ENCODE measurements at regions not wholly inside any gene's neighbourhood (a gene's known extent, or its start where the extent isn't known, plus 50 kb on each side); places are given as distances from the start of the nearest gene placed in this dataset.

DNA sequence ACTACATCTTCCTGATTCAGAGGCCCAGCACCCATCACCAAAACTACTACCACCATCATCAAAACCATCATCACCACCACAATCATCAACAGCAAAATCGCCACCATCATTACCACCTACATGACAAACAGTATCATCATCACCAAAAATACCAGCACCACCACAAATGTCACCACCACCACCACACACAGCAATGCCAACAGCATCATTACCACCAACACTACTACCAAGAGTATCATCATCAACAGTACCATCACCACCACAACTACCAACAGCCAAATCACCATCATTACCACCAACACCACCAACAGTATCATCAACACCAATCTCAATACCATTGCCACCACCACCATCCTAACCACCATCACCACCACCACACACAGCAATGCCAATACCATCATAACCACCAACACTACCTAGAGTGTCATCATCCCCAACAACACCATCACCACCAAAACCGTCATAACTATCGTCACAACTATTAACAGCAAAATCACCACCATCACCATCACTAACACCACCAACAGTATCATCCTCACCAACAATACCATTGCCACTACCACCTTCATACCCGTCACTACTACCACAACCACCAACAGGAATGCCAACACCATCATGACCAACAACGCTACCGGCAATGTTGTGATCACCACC lies 64.6 kb upstream of the TEX51 start:
- Mint-ChIP-seq H3K4me1 (no peaks in the 10 kb centered on the region), H3K36me3 (no peaks in the 10 kb centered on the region)
- ATAC-seq (ENCODE audit: low read depth), result no peak

DNA sequence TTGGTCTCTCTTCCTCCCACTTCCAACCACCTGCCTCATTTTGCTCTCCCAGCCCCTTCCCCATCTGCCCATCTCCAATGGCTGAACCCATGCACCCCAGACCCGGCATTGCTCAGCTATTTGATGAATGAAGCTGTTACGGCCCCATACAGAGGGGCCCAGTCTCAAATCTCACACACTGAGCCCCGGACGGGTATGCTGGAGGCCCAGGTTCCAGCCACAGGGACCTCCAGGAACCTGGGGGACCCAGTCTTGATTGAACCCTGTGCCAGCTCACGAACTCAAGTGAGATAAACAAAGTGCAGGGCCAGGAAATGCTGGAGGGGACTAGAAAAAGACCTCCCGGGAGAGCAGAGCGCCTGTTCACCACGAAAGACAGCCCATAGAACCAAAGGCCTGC lies 63.4 kb upstream of the TEX51 start:
- Mint-ChIP-seq H3K4me3 (no peak overlapping the region), H3K27me3 (peaks cover 6% of the 10 kb centered on the region), H3K9me3 (no peaks in the 10 kb centered on the region), H3K27ac (no peak overlapping the region), H3K4me1 (no peaks in the 10 kb centered on the region), H3K36me3 (no peaks in the 10 kb centered on the region)
- no peak for DNase-seq (ENCODE audit: low spot score in 2 of 2)
- no peak for ATAC-seq (ENCODE audit: low read depth)

More for the DNA sequence above, 64.6 kb upstream of the TEX51 start:
- Mint-ChIP-seq H3K27me3 (no peaks in the 10 kb centered on the region), H3K27ac (no peak overlapping the region), H3K4me3 (no peak overlapping the region), H3K9me3 (no peaks in the 10 kb centered on the region)
- no peak for DNase-seq (ENCODE audit: low spot score in 2 of 2)

DNA sequence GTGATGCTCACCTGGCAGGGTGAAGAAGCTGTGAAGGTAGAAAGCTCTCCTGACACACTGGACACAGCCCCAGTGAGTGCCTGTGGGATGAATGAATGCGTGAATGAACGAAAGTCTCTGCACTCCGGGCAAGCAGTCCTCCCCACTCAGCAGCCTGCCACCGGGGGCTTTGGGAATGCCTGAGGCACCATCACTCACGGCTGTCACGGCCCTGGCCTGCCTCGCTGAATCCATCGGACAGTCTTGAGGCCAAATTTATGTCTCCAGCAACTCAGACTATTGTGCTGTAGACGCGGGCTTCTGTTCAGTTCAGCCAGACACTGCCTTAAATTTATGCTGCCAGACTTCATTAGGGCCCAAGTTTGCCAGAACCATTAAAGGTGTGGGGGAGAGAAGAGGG lies 62.9 kb upstream of the TEX51 start:
- H3K27ac Mint-ChIP-seq, result no peak overlapping the region
- H3K27me3 Mint-ChIP-seq, result peaks cover 7% of the 10 kb centered on the region
- DNase-seq (ENCODE audit: low spot score in 2 of 2) (no peak), ATAC-seq (ENCODE audit: low read depth) (no peak)
- no peaks in the 10 kb centered on the region for H3K9me3 Mint-ChIP-seq
- no peaks in the 10 kb centered on the region for H3K4me1 Mint-ChIP-seq
- no peak overlapping the region for H3K4me3 Mint-ChIP-seq
- H3K36me3 Mint-ChIP-seq, result no peaks in the 10 kb centered on the region

DNA sequence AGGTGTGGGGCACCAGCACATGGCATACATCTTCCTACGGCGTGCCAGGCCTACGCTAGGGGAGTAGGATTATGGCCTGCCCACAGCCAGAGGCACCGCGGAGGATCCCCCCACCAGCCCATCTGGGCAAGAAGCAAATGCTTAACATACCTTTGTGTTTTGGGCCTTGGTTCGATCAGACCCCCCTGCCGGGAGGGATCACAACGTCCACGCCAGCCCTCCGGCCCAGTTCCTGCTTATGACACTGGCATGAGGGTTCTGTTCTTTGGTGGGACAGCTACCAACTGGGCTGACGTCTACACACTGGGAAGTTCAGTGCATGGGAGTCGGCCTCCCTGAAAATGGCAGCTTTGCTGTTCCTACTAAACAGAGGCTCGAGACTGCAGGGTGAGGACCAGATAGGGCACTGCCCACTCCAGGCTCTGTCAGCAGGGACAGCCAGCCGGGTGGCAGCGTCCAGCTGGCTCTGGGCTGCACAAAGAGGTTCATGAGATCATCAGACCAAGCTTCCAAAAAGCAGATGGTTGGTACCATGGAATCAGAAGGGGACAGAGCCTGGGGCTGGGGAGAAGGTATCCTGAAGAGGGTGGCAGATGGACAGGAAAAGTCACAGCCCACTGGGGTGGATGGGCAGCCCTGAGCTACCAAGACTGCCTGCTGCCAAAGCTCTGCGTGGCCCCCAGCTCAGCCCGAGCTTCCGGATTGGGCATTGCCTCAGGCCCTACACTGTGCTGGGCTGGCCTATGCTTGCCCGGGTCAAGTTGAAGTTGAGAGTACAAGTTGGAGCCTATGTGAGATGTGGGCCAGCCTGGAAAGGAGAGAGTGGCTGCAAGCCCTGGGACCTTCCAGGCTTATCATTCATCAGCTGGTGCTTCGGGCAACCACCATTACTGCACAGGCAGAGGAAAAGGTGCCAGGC lies 61.7 kb upstream of the TEX51 start:
- DNase-seq (ENCODE audit: low spot score in 2 of 2), result no peak
- Mint-ChIP-seq H3K27me3 (peaks cover 7% of the 10 kb centered on the region), H3K36me3 (no peaks in the 10 kb centered on the region), H3K4me1 (no peaks in the 10 kb centered on the region), H3K9me3 (no peaks in the 10 kb centered on the region), H3K4me3 (no peak overlapping the region), H3K27ac (no peak overlapping the region)
- ATAC-seq (ENCODE audit: low read depth), result no peak

DNA sequence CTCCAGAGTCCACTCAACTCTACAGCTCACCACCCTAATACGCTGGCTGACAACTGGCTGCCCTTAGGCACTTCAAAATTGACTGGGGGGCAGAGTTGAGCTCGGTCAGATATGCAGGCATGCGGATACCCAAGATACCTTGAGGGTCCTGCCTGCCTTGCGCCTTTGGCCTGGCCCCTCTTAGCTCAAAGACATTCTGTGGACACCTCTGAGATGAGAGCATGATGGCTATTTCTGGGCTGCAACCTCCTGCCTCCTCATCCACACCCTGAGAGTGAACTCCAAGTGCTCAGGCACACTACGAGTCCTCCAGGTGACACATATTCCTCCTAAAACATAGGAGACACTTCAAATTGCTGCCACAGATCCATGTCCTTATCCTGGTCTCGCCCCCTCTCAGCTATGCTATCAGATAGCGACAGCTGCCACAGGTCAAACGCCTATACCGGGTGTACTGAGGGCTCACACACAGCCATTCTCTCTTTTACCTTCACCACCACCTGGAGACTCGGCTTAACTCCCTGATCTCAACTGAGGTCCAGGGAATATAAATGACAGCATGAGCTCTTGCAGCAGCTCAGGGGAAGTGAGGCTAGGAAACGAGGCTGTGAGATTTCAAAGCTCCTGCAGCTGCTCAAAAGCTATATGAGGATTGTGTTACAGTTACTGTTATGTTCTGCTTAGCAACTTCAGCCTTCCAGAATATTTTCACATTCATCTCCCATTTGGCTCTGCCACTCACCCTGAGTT lies 60.5 kb upstream of the TEX51 start:
- ATAC-seq (ENCODE audit: low read depth) (no peak), DNase-seq (ENCODE audit: low spot score in 2 of 2) (no peak)
- Mint-ChIP-seq H3K27me3 (peaks cover 7% of the 10 kb centered on the region), H3K36me3 (no peaks in the 10 kb centered on the region), H3K9me3 (no peaks in the 10 kb centered on the region), H3K4me3 (no peak overlapping the region), H3K4me1 (no peaks in the 10 kb centered on the region), H3K27ac (no peak overlapping the region)

DNA sequence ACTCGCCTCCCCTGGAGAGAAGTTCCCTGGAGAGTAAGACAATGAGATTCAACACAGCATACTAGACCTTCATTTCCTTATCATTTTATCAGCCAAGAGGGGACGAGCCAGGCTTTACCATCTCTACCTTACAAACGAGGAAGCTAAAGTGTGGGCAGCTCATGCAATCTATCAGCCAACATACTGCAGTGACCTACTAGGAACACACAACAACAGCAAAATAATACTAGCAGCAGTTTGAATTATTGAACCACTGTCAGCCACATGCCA lies 60.0 kb upstream of the TEX51 start:
- H3K27me3 Mint-ChIP-seq, result peaks cover 7% of the 10 kb centered on the region
- ATAC-seq (ENCODE audit: low read depth) (no peak), DNase-seq (ENCODE audit: low spot score in 2 of 2) (no peak)
- H3K4me1 Mint-ChIP-seq, result no peaks in the 10 kb centered on the region
- H3K4me3 Mint-ChIP-seq, result no peak overlapping the region
- H3K9me3 Mint-ChIP-seq, result no peaks in the 10 kb centered on the region
- no peaks in the 10 kb centered on the region for H3K36me3 Mint-ChIP-seq
- no peak overlapping the region for H3K27ac Mint-ChIP-seq

DNA sequence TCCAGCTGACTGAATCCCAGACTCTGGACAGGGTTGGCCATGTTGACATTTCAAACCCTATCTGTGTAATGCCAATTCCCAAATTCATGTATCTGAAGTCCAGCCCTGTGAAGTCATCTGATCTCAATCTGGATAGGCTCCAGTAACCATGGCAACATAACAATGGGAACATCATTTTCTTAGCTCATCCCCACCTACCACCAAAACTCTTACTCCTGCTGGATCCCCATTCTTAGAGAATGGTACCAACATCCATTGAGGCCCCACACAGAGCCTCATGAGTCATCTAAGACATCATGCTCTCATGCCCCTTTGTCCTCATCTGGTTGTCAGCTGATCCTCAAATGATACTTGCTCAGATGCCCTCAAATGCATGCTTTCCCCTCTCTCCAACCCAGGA lies 58.9 kb upstream of the TEX51 start:
- no peaks in the 10 kb centered on the region for H3K36me3 Mint-ChIP-seq
- ATAC-seq (ENCODE audit: low read depth), result no peak
- DNase-seq (ENCODE audit: low spot score in 2 of 2), result no peak
- no peak overlapping the region for H3K27ac Mint-ChIP-seq
- peaks cover 7% of the 10 kb centered on the region for H3K27me3 Mint-ChIP-seq
- no peaks in the 10 kb centered on the region for H3K4me1 Mint-ChIP-seq
- H3K4me3 Mint-ChIP-seq, result no peak overlapping the region
- no peaks in the 10 kb centered on the region for H3K9me3 Mint-ChIP-seq

- DNase-seq (ENCODE audit: low spot score in 2 of 2) (no peak), ATAC-seq (ENCODE audit: low read depth) (no peak)
- no peak overlapping the region for H3K4me3 Mint-ChIP-seq
- H3K27me3 Mint-ChIP-seq, result peaks cover 7% of the 10 kb centered on the region
- H3K4me1 Mint-ChIP-seq, result no peaks in the 10 kb centered on the region
- no peak overlapping the region for H3K27ac Mint-ChIP-seq
- H3K36me3 Mint-ChIP-seq, result no peaks in the 10 kb centered on the region
- no peaks in the 10 kb centered on the region for H3K9me3 Mint-ChIP-seq
These were observed 55.6 kb upstream of the TEX51 start for GRCh38 chr2:126843081-126843480.

DNA sequence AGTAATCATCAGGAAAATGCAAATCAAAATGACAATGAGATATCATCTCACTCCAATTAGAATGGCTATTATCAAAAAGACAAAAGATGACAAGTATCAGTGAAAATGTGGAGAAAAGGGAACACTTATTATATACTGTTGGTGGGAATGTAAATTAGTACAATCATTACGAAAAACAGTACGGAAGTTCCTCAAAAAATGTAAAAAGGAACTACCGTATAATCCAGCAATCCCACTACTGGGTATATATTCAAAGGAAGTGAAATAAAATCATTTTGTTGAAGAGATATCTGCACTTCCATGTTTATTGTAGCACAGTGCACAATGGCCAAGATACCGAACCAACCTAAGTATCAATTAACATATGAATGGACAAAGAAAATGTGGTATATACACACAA lies 52.4 kb upstream of the TEX51 start:
- DNase-seq (ENCODE audit: low spot score in 2 of 2), result no peak
- ATAC-seq (ENCODE audit: low read depth), result no peak
- Mint-ChIP-seq H3K9me3 (no peaks in the 10 kb centered on the region), H3K27ac (no peak overlapping the region), H3K4me3 (no peak overlapping the region), H3K27me3 (no peaks in the 10 kb centered on the region), H3K36me3 (no peaks in the 10 kb centered on the region), H3K4me1 (no peaks in the 10 kb centered on the region)
